ENCODE measurements at regions not wholly inside any gene's neighbourhood (a gene's known extent, or its start where the extent isn't known, plus 50 kb on each side); places are given as distances from the start of the nearest gene placed in this dataset.
"Not testable (repeated sequence)": the region's sequence is repeated elsewhere in the genome, so short reads cannot be mapped to it uniquely, and the experiment has no call there.

DNA sequence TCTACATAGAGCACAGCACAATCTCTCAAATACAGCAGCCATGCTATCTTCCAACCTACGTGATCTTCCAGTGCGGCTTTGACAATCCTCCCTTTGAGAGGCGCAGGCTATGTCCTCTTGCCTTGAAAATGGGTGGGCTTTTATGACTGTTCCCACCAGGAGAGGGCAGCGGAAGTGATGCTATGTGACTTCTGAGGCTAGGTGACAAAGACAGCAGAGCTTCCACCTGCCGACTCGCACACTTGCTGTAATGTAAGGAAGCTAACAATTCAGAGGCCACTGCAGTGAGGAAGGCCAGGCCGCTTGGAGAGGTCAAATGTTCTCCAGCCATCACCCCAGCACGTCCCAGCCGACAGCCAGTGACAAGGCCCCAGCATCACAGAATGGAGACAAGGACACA, 65.8 kb downstream of the MRPL57 start:
- no peaks in the 10 kb centered on the region for H3K4me1 ChIP-seq (ENCODE audit: control insufficient read depth, insufficient read depth, low read length)
- H3K9ac ChIP-seq (ENCODE audit: low read depth, low read length) = no peak overlapping the region
- H3K36me3 ChIP-seq (ENCODE audit: insufficient read depth, low read length) = no peaks in the 10 kb centered on the region
- H3K4me3 ChIP-seq (ENCODE audit: low read length) = no peak overlapping the region
- H3K27me3 ChIP-seq (ENCODE audit: control insufficient read depth, insufficient read depth, low read length) = peaks cover 6% of the 10 kb centered on the region
- no peak overlapping the region for H3K4me2 ChIP-seq (ENCODE audit: low read length)
- no peaks in the 10 kb centered on the region for H3K9me3 ChIP-seq (replicated peaks; ENCODE audit: low read length)

DNA sequence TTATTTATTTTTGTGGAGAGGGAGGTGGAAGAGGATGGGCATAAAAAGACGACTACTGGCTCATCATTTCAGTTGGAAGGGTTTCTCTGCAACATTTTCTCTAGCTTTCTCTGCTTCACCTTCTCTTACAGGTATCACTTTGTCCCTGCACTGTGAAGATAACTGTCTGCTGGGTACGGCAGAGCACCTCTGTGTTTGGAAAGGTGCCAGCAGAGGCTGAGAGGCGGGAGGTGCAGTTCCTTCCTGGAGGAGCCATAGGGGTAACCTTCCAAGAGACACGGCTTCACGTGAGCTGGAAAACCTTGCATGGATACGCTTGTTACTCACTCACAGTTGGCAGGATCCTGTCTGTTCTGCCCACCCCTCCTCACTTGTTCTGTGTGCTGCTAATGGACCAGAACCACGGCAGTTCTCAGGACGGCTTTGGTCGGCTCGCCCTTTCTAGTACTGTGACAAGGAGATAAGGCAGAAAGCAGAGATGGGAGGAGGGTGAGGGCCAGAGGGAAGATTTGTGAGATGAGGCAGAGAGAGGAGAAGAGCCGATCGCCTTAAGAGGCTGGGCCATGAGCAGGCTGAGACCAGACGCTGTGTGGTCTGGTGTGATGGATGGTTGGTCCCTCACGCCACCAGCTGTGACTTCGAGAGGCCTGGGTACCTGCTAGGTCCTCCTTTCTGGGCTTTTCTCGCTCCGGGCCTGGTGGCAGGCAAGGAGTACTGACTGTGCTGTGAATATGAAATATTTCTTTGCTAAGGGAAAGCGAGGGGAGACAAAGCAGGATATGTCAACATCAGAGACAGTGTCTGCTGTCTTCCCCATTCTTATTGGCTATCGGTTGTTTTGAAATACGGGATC, 66.8 kb downstream of the MRPL57 start:
- Histone ChIP-seq H3K9ac (ENCODE audit: low read depth, low read length) (no peak overlapping the region), H3K9me3 (replicated peaks; ENCODE audit: low read length) (no peaks in the 10 kb centered on the region), H3K4me1 (ENCODE audit: control insufficient read depth, insufficient read depth, low read length) (no peaks in the 10 kb centered on the region), H3K27me3 (ENCODE audit: control insufficient read depth, insufficient read depth, low read length) (peaks cover 11% of the 10 kb centered on the region), H3K4me2 (ENCODE audit: low read length) (no peak overlapping the region), H3K4me3 (ENCODE audit: low read length) (no peak overlapping the region), H3K36me3 (ENCODE audit: insufficient read depth, low read length) (no peaks in the 10 kb centered on the region)

DNA sequence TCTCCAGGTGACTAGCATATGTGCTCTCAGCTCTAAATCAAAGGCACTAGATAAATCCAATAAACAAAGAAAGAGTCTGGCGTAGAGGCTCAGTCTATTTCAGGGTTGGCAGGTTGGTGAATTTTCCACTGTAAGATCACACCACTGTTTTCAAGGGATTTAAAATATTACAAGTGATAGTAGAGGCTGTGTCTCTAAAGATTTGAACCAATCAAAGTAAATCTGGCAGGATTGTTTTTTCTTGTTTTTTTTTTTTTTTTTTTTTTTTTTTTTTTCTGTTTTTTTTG, 67.4 kb downstream of the MRPL57 start:
- not testable (repeated sequence) for H3K4me3 ChIP-seq (ENCODE audit: low read length); H3K4me1 ChIP-seq (ENCODE audit: control insufficient read depth, insufficient read depth, low read length); H3K9ac ChIP-seq (ENCODE audit: low read depth, low read length); H3K9me3 ChIP-seq (replicated peaks; ENCODE audit: low read length); H3K36me3 ChIP-seq (ENCODE audit: insufficient read depth, low read length); H3K4me2 ChIP-seq (ENCODE audit: low read length)
- H3K27me3 ChIP-seq (ENCODE audit: control insufficient read depth, insufficient read depth, low read length) = peaks cover 16% of the 10 kb centered on the region

GRCh38 chr13:21246761-21247452, 70.4 kb downstream of the MRPL57 start:
- Histone ChIP-seq H3K9ac (ENCODE audit: low read depth, low read length) (no peak overlapping the region), H3K27me3 (ENCODE audit: control insufficient read depth, insufficient read depth, low read length) (peaks cover 20% of the 10 kb centered on the region), H3K4me2 (ENCODE audit: low read length) (no peak overlapping the region), H3K9me3 (replicated peaks; ENCODE audit: low read length) (no peaks in the 10 kb centered on the region), H3K4me1 (ENCODE audit: control insufficient read depth, insufficient read depth, low read length) (no peaks in the 10 kb centered on the region), H3K4me3 (ENCODE audit: low read length) (no peak overlapping the region), H3K36me3 (ENCODE audit: insufficient read depth, low read length) (no peaks in the 10 kb centered on the region)

- Histone ChIP-seq H3K9ac (ENCODE audit: low read depth, low read length) (no peak overlapping the region), H3K4me2 (ENCODE audit: low read length) (no peak overlapping the region), H3K9me3 (replicated peaks; ENCODE audit: low read length) (no peaks in the 10 kb centered on the region), H3K4me1 (ENCODE audit: control insufficient read depth, insufficient read depth, low read length) (no peaks in the 10 kb centered on the region), H3K4me3 (ENCODE audit: low read length) (no peak overlapping the region), H3K36me3 (ENCODE audit: insufficient read depth, low read length) (no peaks in the 10 kb centered on the region), H3K27me3 (ENCODE audit: control insufficient read depth, insufficient read depth, low read length) (peaks cover 32% of the 10 kb centered on the region)
These were observed 79.9 kb downstream of the MRPL57 start for GRCh38 chr13:21256351-21256761.

DNA sequence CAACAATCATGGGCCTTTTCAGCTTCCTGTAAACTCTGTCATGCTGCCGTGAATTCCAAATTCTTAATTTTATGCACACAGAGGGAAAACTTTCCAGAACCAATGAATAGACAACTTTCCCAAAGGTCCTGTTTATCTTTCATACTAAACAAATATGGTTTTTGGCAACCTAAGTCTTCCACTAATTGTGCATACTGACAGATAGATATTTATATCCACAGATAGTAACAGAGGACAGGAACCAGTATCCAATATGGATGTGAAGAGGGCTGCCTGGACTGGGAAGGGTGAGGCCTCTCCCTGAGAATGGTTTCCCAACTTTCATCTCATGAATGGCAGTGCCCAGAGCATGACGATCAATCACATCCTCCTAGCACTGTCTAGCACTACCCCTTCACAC, 80.4 kb downstream of the MRPL57 start:
- Histone ChIP-seq H3K9ac (ENCODE audit: low read depth, low read length) (no peak overlapping the region), H3K4me3 (ENCODE audit: low read length) (no peak overlapping the region), H3K4me1 (ENCODE audit: control insufficient read depth, insufficient read depth, low read length) (no peaks in the 10 kb centered on the region), H3K27me3 (ENCODE audit: control insufficient read depth, insufficient read depth, low read length) (peaks cover 31% of the 10 kb centered on the region), H3K4me2 (ENCODE audit: low read length) (no peak overlapping the region), H3K36me3 (ENCODE audit: insufficient read depth, low read length) (no peaks in the 10 kb centered on the region), H3K9me3 (replicated peaks; ENCODE audit: low read length) (no peaks in the 10 kb centered on the region)

- no peaks in the 10 kb centered on the region for H3K4me1 ChIP-seq (ENCODE audit: control insufficient read depth, insufficient read depth, low read length)
- no peak overlapping the region for H3K4me3 ChIP-seq (ENCODE audit: low read length)
- peaks cover 10% of the 10 kb centered on the region for H3K27me3 ChIP-seq (ENCODE audit: control insufficient read depth, insufficient read depth, low read length)
- no peaks in the 10 kb centered on the region for H3K36me3 ChIP-seq (ENCODE audit: insufficient read depth, low read length)
- H3K9me3 ChIP-seq (replicated peaks; ENCODE audit: low read length) = no peaks in the 10 kb centered on the region
- H3K9ac ChIP-seq (ENCODE audit: low read depth, low read length) = no peak overlapping the region
- no peak overlapping the region for H3K4me2 ChIP-seq (ENCODE audit: low read length)
These were observed 83.4 kb downstream of the MRPL57 start for GRCh38 chr13:21259571-21260455.

DNA sequence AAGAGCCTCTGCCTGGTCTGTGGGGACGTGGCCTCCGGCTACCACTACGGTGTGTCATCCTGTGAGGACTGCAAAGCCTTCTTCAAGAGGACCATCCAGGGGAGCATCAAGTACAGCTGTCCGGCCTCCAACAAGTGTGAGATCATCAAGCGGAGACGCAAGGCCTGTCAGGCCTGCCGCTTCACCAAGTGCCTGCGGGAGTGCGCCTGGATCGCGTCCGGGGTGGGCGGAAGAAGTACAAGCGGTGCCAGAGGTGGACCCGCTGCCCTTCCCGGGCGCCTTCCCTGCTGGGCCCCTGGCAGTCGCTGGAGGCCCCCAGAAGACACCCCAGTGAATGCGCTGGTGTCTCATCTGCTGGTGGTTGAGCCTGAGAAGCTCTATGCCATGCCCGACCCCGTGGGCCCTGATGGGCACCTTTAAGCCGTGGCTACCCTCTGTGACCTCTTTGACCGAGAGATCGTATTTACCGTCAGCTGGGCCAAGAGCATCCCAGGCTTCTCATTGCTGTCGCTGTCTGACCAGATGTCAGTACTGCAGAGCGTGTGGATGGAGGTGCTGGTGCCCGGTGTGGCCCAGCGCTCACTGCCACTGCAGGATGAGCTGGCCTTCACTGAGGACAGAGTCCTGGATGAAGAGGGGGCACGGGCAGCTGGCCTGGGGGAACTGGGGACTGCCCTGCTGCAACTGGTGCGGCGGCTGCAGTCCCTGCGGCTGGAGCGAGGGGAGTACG, 84.3 kb downstream of the MRPL57 start:
- not testable (repeated sequence) for H3K4me1 ChIP-seq (ENCODE audit: control insufficient read depth, insufficient read depth, low read length); H3K27me3 ChIP-seq (ENCODE audit: control insufficient read depth, insufficient read depth, low read length); H3K9ac ChIP-seq (ENCODE audit: low read depth, low read length); H3K36me3 ChIP-seq (ENCODE audit: insufficient read depth, low read length); H3K9me3 ChIP-seq (replicated peaks; ENCODE audit: low read length); H3K4me3 ChIP-seq (ENCODE audit: low read length); H3K4me2 ChIP-seq (ENCODE audit: low read length)

- H3K9ac ChIP-seq (ENCODE audit: low read depth, low read length); H3K36me3 ChIP-seq (ENCODE audit: insufficient read depth, low read length); H3K4me2 ChIP-seq (ENCODE audit: low read length); H3K4me3 ChIP-seq (ENCODE audit: low read length); H3K9me3 ChIP-seq (replicated peaks; ENCODE audit: low read length); H3K27me3 ChIP-seq (ENCODE audit: control insufficient read depth, insufficient read depth, low read length); H3K4me1 ChIP-seq (ENCODE audit: control insufficient read depth, insufficient read depth, low read length): not testable (repeated sequence)
These were observed 85.2 kb downstream of the MRPL57 start for GRCh38 chr13:21261487-21262216.

GRCh38 chr13:21263909-21264308, 87.5 kb downstream of the MRPL57 start:
- not testable (repeated sequence) for H3K4me1 ChIP-seq (ENCODE audit: control insufficient read depth, insufficient read depth, low read length); H3K9me3 ChIP-seq (replicated peaks; ENCODE audit: low read length); H3K4me3 ChIP-seq (ENCODE audit: low read length); H3K27me3 ChIP-seq (ENCODE audit: control insufficient read depth, insufficient read depth, low read length); H3K36me3 ChIP-seq (ENCODE audit: insufficient read depth, low read length); H3K9ac ChIP-seq (ENCODE audit: low read depth, low read length); H3K4me2 ChIP-seq (ENCODE audit: low read length)

- not testable (repeated sequence) for H3K9ac ChIP-seq (ENCODE audit: low read depth, low read length); H3K27me3 ChIP-seq (ENCODE audit: control insufficient read depth, insufficient read depth, low read length); H3K4me2 ChIP-seq (ENCODE audit: low read length); H3K4me3 ChIP-seq (ENCODE audit: low read length); H3K9me3 ChIP-seq (replicated peaks; ENCODE audit: low read length); H3K4me1 ChIP-seq (ENCODE audit: control insufficient read depth, insufficient read depth, low read length); H3K36me3 ChIP-seq (ENCODE audit: insufficient read depth, low read length)
These were observed 92.0 kb downstream of the MRPL57 start for GRCh38 chr13:21268485-21268884.

Data from skeletal muscle satellite cell (primary cell).